MCF 10A (cell line): ENCODE measurements at regions not wholly inside any gene's neighbourhood (a gene's known extent, or its start where the extent isn't known, plus 50 kb on each side); places are given as distances from the start of the nearest gene placed in this dataset.

Source experiments
- BruUV-seq: library from RNA; stranded (reverse); fragments of 400-500 nt; replicated peaks from 2 replicates; lab custom pipeline; 2021; lab: Mats Ljungman, UMichigan
- CTCF ChIA-PET: fragments of 300-600 bp; sonication (Branson Sonifier 250); formaldehyde crosslinking; extraction: SDS; loops from one replicate; lab custom pipeline; 2021; ENCODE audit warnings: antibody characterized with exemption, inconsistent platforms; lab: Yijun Ruan, JAX
- POLR2A ChIA-PET: fragments of 300-600, 350-650 bp; sonication (Branson Sonifier 250); formaldehyde crosslinking; extraction: SDS; loops from one replicate; lab custom pipeline; 2020; ENCODE audit warnings: antibody characterized with exemption, inconsistent platforms; lab: Yijun Ruan, JAX
- DNase-seq: peaks from one replicate; pipeline ENCODE4 v3.0.0-alpha.2; 2018; ENCODE audit not compliant: unreplicated experiment
- H3K27ac Mint-ChIP-seq: one replicate; pipeline ENCODE4 v1.8.0; 2022; ENCODE audit warnings: mild to moderate bottlenecking, low read depth, mixed read lengths; ENCODE audit not compliant: unreplicated experiment
- H3K27me3 Mint-ChIP-seq: one replicate; pipeline ENCODE4 v1.8.0; 2022; ENCODE audit warnings: mixed read lengths; ENCODE audit not compliant: insufficient read depth, unreplicated experiment
- H3K36me3 Mint-ChIP-seq: one replicate; pipeline ENCODE4 v1.8.0; 2022; ENCODE audit warnings: mild to moderate bottlenecking, moderate library complexity, mixed read lengths; ENCODE audit not compliant: insufficient read depth, unreplicated experiment
- H3K4me1 Mint-ChIP-seq: one replicate; pipeline ENCODE4 v1.8.0; 2022; ENCODE audit warnings: mixed read lengths; ENCODE audit not compliant: insufficient read depth, unreplicated experiment
- H3K4me3 Mint-ChIP-seq: one replicate; pipeline ENCODE4 v1.8.0; 2022; ENCODE audit warnings: mild to moderate bottlenecking, moderate library complexity, mixed read lengths; ENCODE audit not compliant: unreplicated experiment
- H3K9me3 Mint-ChIP-seq: one replicate; pipeline ENCODE4 v1.8.0; 2022; ENCODE audit warnings: mixed read lengths; ENCODE audit not compliant: unreplicated experiment
- intact Hi-C: fragments of 100-400 bp; cut with micrococcal nuclease; formaldehyde crosslinking; loops from 2 replicates; pipeline ENCODE4 v1.14.1; 2022
- TF ChIP-seq, protein P1 (sequence below): fragments of 200-600 bp; IDR thresholded peaks from one replicate; pipeline ENCODE4 v1.8.0; 2022; ENCODE audit warnings: antibody characterized with exemption, mild to moderate bottlenecking; ENCODE audit not compliant: unreplicated experiment

DNA sequence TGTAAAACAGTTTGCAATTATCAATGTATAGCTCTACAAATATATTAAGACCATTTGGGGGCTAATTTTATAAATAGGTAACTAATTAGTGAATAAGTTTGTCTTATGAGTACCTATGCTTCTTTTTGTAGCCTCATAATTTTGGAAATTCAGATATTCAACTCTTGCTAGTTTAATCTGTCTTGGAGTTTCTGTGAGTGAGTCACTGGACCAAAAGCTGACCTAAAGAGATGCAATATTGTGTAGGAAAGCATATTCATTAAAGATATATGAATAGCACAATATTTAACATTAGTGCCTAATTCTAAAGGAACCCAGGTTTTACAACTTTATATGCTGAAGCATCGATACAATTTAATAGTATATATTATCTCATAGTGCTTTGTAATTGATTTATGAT is 161.3 kb upstream of the PCDH18 start:
- intact Hi-C loops = no loop called here
- TF ChIP-seq, protein P1, sequence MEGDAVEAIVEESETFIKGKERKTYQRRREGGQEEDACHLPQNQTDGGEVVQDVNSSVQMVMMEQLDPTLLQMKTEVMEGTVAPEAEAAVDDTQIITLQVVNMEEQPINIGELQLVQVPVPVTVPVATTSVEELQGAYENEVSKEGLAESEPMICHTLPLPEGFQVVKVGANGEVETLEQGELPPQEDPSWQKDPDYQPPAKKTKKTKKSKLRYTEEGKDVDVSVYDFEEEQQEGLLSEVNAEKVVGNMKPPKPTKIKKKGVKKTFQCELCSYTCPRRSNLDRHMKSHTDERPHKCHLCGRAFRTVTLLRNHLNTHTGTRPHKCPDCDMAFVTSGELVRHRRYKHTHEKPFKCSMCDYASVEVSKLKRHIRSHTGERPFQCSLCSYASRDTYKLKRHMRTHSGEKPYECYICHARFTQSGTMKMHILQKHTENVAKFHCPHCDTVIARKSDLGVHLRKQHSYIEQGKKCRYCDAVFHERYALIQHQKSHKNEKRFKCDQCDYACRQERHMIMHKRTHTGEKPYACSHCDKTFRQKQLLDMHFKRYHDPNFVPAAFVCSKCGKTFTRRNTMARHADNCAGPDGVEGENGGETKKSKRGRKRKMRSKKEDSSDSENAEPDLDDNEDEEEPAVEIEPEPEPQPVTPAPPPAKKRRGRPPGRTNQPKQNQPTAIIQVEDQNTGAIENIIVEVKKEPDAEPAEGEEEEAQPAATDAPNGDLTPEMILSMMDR = no peak
- H3K36me3 Mint-ChIP-seq = no peaks in the 10 kb centered on the region
- peaks cover 12% of the 10 kb centered on the region for H3K4me1 Mint-ChIP-seq
- no peak for DNase-seq
- no peak overlapping the region for H3K4me3 Mint-ChIP-seq
- ChIA-PET CTCF (no interaction called here), POLR2A (interaction anchor here (1.2 kb wide), 1 partner anchor 887 kb away, joined by 3 read pairs; no protein-coding TSS in a partner anchor)
- peak overlapping the region; percentile 3 for H3K27ac Mint-ChIP-seq
- no peaks in the 10 kb centered on the region for H3K27me3 Mint-ChIP-seq
- peaks cover 4% of the 10 kb centered on the region for H3K9me3 Mint-ChIP-seq
- BruUV-seq = no TSS peak

DNA sequence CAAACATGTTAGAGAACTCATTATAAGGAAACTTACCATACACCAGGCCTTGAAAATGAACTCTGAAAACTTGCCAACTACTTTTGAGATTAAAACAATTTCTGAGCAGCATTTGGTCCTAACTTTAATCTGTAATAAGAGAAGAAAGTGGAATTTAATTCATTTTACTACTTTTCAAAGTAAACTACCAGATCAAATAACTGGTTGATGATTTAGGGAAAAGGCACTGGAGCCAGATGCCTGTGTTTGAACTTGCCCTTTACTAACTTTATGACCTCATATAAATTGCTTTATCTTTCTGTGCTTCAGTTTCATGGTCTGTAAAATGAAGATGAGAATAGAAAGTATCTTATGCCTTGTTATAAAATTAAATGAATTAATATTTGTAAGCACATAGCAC is 159.9 kb upstream of the PCDH18 start:
- TF ChIP-seq, protein P1 = no peak
- H3K4me3 Mint-ChIP-seq = no peak overlapping the region
- DNase-seq = no peak
- H3K27me3 Mint-ChIP-seq = no peaks in the 10 kb centered on the region
- no peak overlapping the region for H3K27ac Mint-ChIP-seq
- POLR2A ChIA-PET = no interaction called here
- no peaks in the 10 kb centered on the region for H3K9me3 Mint-ChIP-seq
- BruUV-seq = no TSS peak
- H3K4me1 Mint-ChIP-seq = peaks cover 12% of the 10 kb centered on the region
- intact Hi-C loops = no loop called here
- no peaks in the 10 kb centered on the region for H3K36me3 Mint-ChIP-seq
- CTCF ChIA-PET = no interaction called here

DNA sequence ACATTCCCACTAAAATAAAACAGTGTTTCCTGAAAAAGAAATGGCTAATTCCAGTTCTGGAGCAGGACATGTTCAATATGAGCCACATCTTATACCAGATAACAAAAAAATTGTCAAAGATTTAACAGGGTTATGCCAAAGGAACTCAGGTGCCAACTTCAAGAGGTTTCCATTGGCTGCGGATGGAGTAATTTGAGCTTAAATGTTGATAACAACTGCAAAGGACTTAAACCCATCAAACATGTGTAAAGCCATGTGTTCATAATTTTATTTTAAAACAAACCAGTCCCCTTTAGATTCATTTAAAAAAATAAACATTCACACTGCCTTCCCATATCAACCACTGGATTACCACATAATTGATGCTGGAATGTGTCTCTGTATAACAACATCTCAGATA is 156.4 kb upstream of the PCDH18 start:
- Mint-ChIP-seq H3K27ac (no peak overlapping the region), H3K4me1 (no peaks in the 10 kb centered on the region), H3K4me3 (no peak overlapping the region), H3K9me3 (no peaks in the 10 kb centered on the region), H3K27me3 (no peaks in the 10 kb centered on the region), H3K36me3 (no peaks in the 10 kb centered on the region)
- intact Hi-C loops = no loop called here
- DNase-seq = no peak
- CTCF ChIA-PET = no interaction called here
- POLR2A ChIA-PET = no interaction called here
- TF ChIP-seq, protein P1 = no peak
- no TSS peak for BruUV-seq

DNA sequence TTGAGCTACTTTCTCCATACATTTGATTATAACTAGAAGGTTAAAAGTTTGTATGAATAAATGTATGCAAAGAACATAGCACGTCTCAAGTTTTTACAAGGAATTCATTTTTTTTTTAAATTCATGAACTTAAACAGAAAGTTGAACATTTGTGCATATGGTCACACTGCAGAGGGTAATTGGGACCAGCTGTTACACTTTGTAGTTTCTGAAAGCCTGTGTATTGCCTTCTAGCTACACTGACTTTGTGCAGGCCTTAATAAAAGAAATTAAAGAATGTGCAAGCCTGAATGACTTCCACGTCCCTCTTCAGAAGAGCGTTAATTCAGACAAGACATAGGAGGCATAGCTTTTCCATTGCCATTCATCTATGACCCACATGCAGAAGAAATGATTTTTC is 153.1 kb upstream of the PCDH18 start:
- Mint-ChIP-seq H3K4me1 (no peaks in the 10 kb centered on the region), H3K9me3 (no peaks in the 10 kb centered on the region), H3K36me3 (no peaks in the 10 kb centered on the region), H3K27me3 (no peaks in the 10 kb centered on the region), H3K4me3 (no peak overlapping the region), H3K27ac (no peak overlapping the region)
- ChIA-PET POLR2A (interaction anchor here (0.6 to 0.7 kb wide), 2 partner anchors 278 to 1785 kb away, joined by 4 read pairs; no protein-coding TSS in a partner anchor), CTCF (interaction anchor here (0.8 kb wide), 1 partner anchor 1271 kb away, joined by 3 read pairs; no protein-coding TSS in a partner anchor)
- BruUV-seq = no TSS peak
- TF ChIP-seq, protein P1 = no peak
- DNase-seq = no peak
- intact Hi-C loops = no loop called here
